Daoy (cell line): ENCODE measurements at regions not wholly inside any gene's neighbourhood (a gene's known extent, or its start where the extent isn't known, plus 50 kb on each side); places are given as distances from the start of the nearest gene placed in this dataset.
A peak's percentile ranks its signal among the peaks of the same experiment; 100 is the strongest.

Source experiments
- DNase-seq: peaks from one replicate; pipeline ENCODE4 v3.0.0-alpha.2; 2015; ENCODE audit warnings: low read depth

GRCh38 chr12:114302606-114303315 lies 103.2 kb downstream of the TBX5 start:
- peak; percentile 20 for DNase-seq

- DNase-seq, result no peak
These were observed 103.8 kb downstream of the TBX5 start for GRCh38 chr12:114302117-114302516.

DNA sequence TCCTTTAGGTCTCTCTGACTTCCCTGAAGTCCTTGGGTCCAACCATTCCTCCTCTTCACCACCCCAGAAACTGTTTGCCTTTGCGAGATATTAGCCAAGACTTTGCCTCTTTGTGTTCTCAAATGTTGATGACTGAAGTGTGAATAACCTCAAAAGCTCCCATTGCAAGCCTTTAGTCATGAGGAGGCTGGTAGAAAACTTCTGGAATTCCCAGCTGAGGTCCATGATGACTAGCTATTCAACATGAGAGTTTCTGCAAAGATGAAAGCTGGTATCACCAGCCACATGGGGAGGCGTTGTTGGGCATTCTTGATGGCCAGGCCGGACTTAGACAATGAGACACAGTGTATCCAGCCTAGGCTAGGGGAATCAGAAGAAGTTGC lies 111.7 kb downstream of the TBX5 start:
- peak; percentile 18 for DNase-seq

GRCh38 chr12:114293571-114294302 lies 112.2 kb downstream of the TBX5 start:
- DNase-seq, result no peak

DNA sequence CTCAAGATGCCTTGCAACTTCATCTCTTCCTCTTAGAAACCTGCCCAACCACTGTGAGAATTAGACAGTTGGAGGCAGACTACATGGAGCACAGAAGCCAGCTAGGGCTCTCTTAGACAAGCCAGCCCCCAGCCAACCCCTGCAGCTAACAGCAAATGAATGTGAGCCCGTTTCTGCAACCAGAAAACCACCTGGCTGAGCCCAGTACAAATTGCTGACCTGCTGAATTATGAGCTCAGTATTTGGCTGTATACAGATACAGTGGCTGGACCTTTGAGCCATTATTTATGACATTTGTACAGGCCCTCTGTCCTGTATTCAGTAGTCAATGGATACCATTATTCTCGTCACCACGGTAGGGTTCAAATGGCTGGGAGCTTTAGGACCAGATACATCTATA lies 112.9 kb downstream of the TBX5 start:
- no peak for DNase-seq

- no peak for DNase-seq
These were observed 114.4 kb downstream of the TBX5 start for GRCh38 chr12:114291389-114292060.

GRCh38 chr12:114287821-114288525 lies 118.0 kb downstream of the TBX5 start:
- peak; percentile 78 for DNase-seq

- no peak for DNase-seq
These were observed 119.8 kb downstream of the TBX5 start for GRCh38 chr12:114286145-114286544.

DNA sequence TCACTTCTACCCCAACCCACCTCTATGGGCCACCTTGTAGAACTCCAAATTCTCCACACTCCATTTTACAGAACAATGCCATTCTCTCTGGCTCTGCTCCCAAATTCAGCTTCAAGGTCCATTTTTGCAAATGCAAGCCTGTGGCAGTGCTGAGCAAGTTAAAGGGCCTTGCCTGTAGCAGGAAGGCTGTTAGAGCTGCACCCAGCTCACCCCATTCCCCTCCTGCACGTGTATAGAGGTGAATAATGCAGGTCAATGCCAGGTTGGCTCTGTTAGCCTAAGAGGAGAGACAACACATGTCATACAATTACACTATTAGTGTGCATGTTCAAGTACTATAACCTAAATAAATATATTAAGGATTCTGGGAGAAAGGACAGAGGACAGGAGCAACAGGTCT lies 120.4 kb downstream of the TBX5 start:
- no peak for DNase-seq

DNA sequence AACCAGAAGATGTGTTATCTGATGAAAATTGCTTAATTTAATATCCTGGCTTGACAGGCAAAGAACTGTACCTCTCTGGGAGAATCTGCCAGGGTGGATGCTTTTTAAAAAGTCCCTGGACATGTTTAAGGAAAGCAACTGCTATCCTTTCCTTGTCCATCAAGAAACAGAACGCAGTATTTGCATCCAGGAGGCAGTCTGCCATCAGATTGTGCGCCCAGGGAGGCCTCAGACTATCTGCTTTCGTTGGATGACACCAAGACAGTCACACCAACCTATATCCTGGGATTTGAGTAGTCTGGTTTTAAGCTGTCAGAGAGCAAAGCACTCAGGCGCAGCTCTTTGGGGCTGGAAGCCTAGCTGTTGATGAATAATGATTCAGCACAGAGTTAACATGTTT lies 121.9 kb downstream of the TBX5 start:
- no peak for DNase-seq

- no peak for DNase-seq
These were observed 129.8 kb downstream of the TBX5 start for GRCh38 chr12:114275932-114276785.

DNA sequence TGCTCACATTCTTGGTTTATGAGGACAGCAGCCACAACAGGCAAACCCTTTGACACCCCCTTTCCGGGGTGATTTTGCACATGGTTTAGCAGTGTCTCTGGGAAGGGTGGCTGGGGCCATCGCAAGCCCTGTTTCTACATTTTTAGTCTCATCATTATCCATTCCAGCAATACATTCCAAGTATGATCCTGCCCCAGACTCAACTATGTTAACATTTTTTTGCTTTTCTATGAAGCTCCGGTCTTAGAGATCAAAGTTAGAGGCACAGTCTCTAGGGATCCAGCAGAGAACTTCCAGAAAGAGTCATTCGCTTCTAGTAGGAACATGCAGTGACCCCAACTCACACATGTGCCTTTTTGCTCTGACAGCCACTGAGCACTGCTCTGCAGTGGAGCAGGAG lies 130.9 kb downstream of the TBX5 start:
- DNase-seq, result no peak

DNA sequence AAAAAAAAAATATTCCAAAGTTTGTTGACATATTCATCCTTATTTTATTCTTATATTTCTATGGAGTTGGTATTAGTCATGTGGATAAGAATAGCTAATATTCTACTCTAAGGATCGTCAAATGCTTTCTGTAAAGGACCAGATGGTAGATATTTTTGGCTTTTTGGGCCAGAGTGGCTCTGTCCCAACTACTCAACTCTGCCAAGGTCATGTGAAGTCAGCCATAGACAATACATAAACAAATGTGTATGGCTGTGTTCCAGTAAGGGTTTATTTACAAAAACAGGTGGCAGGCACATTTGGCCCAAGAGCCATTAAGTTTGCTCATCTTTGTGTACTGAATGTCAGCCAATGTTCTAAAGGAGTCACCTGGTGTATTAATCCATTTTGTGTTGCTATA lies 131.8 kb downstream of the TBX5 start:
- DNase-seq, result no peak

DNA sequence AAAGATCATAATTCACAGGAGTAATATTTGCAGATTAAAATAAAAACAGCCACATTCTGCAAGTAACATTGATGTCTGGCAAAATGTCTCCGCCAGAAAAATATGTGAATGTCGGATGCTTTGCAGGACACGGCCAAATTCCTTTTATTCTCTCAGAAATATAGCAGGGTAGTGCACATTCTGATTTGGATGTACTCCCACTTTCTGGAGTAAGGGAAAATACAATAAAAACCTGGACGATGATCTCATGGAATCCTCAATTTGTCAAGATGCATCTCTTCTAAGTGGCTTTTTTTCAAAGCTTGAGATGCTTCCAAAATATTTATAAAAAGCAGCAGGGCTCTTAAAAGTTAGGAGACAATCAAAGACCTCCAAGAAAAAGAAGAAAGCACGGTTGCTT lies 133.3 kb downstream of the TBX5 start:
- no peak for DNase-seq

- no peak for DNase-seq
These were observed 133.9 kb downstream of the TBX5 start for GRCh38 chr12:114272071-114272470.

- DNase-seq, result no peak
These were observed 136.8 kb downstream of the TBX5 start for GRCh38 chr12:114269153-114269552.

GRCh38 chr12:114266536-114266935 lies 139.4 kb downstream of the TBX5 start:
- DNase-seq, result no peak

DNA sequence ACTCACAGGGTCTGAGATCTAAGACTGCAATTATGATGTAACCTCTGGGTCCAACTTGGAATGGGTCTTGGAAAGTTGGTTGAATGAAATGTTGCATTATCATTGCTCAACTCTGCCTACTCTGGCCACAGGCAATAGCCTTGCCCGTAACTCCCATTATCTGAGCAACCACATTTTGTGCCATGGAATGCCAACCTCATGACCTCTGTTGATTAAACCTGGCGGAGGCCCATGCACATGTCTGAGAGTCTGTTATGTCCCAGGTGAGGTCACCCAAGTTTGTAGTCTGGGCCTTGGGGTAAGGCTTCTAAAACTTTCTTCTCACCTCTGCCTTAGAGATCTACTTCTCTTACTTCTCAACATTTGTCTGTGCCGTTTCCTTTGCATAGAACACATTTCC lies 140.9 kb downstream of the TBX5 start:
- no peak for DNase-seq

- DNase-seq, result peak; percentile 29
These were observed 142.7 kb downstream of the TBX5 start for GRCh38 chr12:114263056-114263805.

GRCh38 chr12:114257687-114258086 lies 148.3 kb downstream of the TBX5 start:
- DNase-seq, result no peak

DNA sequence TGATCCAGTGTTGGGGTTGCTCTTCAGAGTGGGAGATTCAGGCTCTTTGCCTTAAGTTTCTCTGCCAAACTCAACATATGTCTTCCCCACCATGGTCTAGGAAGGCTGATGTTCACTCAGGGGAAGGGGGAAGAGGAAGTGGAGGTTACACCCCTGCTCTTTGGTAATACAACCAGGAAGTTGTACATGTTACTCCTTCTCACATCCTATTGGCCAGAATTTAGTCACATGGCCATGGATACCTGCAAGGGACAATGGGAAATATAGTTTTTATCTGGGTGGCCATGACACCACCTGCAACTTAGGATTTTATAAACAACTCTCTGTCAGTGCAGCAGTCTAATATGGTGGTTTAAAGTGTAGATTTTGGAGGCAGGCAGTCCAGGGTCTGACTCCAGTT lies 150.9 kb downstream of the TBX5 start:
- DNase-seq, result no peak
